ENCODE measurements at regions not wholly inside any gene's neighbourhood (a gene's known extent, or its start where the extent isn't known, plus 50 kb on each side); places are given as distances from the start of the nearest gene placed in this dataset.

DNA sequence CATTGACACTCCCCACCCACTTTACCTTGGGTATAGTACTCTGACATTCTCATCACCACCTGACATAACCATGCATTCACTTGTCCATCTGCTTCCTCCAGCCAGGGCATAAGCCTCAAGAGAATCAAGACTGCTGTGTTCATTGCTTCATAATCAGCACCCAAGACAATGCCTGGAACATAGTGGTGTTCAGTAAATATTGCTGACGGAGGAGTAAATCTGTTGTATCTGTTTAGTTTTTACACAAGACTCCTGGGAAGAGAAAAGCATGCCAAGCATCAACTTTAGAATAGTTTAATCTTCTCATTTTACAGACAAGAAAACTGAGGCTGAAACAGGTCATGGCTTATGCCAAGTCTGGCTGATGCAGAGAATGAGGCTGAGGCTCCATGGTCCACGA, 173.9 kb upstream of the DUSP10 start:
- TF ChIP-seq, protein P1, sequence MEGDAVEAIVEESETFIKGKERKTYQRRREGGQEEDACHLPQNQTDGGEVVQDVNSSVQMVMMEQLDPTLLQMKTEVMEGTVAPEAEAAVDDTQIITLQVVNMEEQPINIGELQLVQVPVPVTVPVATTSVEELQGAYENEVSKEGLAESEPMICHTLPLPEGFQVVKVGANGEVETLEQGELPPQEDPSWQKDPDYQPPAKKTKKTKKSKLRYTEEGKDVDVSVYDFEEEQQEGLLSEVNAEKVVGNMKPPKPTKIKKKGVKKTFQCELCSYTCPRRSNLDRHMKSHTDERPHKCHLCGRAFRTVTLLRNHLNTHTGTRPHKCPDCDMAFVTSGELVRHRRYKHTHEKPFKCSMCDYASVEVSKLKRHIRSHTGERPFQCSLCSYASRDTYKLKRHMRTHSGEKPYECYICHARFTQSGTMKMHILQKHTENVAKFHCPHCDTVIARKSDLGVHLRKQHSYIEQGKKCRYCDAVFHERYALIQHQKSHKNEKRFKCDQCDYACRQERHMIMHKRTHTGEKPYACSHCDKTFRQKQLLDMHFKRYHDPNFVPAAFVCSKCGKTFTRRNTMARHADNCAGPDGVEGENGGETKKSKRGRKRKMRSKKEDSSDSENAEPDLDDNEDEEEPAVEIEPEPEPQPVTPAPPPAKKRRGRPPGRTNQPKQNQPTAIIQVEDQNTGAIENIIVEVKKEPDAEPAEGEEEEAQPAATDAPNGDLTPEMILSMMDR (IDR thresholded peaks at IDR 0.05), result no peak
- Histone ChIP-seq H3K27ac (no peak overlapping the region), H3K4me3 (no peak overlapping the region)
- no peak for DNase-seq (ENCODE audit: low spot score)

- no peak for DNase-seq (ENCODE audit: low spot score)
- no peak overlapping the region for H3K4me3 ChIP-seq
- TF ChIP-seq, protein P1 (IDR thresholded peaks at IDR 0.05), result no peak
- H3K27ac ChIP-seq, result no peak overlapping the region
These were observed 171.5 kb upstream of the DUSP10 start for GRCh38 chr1:221913351-221913892.

GRCh38 chr1:221912230-221912629, 170.3 kb upstream of the DUSP10 start:
- Histone ChIP-seq H3K27ac (no peak overlapping the region), H3K4me3 (no peak overlapping the region)
- TF ChIP-seq, protein P1 (IDR thresholded peaks at IDR 0.05), result no peak
- DNase-seq (ENCODE audit: low spot score), result no peak

GRCh38 chr1:221911714-221912113, 169.8 kb upstream of the DUSP10 start:
- no peak overlapping the region for H3K4me3 ChIP-seq
- DNase-seq (ENCODE audit: low spot score), result no peak
- TF ChIP-seq, protein P1 (IDR thresholded peaks at IDR 0.05), result no peak

DNA sequence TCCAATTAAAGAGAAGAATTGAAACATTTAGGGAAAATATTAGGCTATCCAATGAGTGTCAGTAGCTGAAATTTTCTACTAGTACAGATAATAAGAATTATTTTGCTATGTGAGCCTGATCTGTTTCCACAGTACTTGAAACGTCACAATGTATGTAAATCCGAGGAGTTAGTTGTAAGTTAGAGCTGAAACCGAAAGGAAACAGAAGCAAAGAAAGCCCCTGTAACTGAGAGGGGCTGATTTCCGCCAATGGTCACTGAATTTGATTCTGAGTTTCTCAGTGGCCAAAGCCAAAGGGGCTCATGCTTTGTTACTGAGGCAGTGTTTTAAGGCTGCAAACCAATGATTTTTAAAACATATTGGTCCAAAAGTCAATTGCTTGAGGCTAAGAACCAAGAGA, 168.3 kb upstream of the DUSP10 start:
- Histone ChIP-seq H3K27ac (no peak overlapping the region), H3K4me3 (no peak overlapping the region)
- DNase-seq (ENCODE audit: low spot score), result no peak
- TF ChIP-seq, protein P1 (IDR thresholded peaks at IDR 0.05), result no peak

More at GRCh38 chr1:221911714-221912113, 169.8 kb upstream of the DUSP10 start:
- no peak overlapping the region for H3K27ac ChIP-seq

GRCh38 chr1:221908573-221908972, 166.7 kb upstream of the DUSP10 start:
- no peak overlapping the region for H3K27ac ChIP-seq
- no peak overlapping the region for H3K4me3 ChIP-seq
- TF ChIP-seq, protein P1 (IDR thresholded peaks at IDR 0.05), result no peak
- no peak for DNase-seq (ENCODE audit: low spot score)

DNA sequence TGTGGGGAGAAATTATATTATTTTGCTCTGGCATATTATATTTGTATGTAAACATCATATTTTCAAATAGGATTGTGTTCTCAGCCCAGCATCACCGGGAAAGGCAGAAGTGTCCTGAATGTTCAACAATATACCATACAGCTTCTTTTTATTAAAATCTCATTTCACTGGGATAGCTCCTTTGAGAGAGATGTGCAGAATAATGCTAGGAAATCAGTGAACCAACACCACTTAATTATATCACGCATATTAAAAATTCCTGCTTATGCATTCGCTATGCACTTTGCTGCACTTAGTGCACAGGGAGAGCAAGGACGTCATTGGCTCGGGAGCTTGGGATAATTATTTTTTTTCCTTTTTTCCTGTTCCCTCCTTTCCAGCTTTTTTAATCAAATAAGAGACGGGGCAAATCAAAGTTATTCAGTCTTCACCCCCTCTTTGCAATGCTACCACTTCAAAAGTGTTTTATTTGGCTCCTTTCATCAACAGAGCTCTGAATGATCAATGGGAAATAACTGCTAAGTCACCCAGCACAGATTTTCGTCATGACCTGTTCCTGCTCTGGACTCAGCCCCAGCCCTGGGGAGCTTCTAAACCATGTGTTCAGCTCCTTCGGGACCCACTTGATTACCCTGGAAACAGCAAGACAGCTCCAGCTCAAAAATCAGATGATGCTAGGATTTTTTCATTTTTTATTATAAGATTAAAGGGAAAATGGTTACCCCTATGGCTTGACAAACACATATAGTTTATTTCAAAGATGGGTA, 165.5 kb upstream of the DUSP10 start:
- DNase-seq (ENCODE audit: low spot score), result no peak
- TF ChIP-seq, protein P1 (IDR thresholded peaks at IDR 0.05), result no peak
- Histone ChIP-seq H3K4me3 (no peak overlapping the region), H3K27ac (no peak overlapping the region)

Measured in coronary artery (tissue), 2 donors.